K562 (cell line): ENCODE measurements at regions not wholly inside any gene's neighbourhood (a gene's known extent, or its start where the extent isn't known, plus 50 kb on each side); places are given as distances from the start of the nearest gene placed in this dataset.

Experiments used
- ATAC-seq: fragments of 200-7000 bp; cut with Tn5 transposase; 3 replicates; pipeline ENCODE4 v1.9.1; 2020; ENCODE audit warnings: moderate library complexity
- BruUV-seq: library from RNA; stranded (reverse); fragments of 400-500 nt; replicated peaks from 2 replicates; lab custom pipeline; 2021; lab: Mats Ljungman, UMichigan
- CTCF ChIA-PET: fragments of 300-600 bp; formaldehyde crosslinking; extraction: SDS; loops from one replicate; lab custom pipeline; 2021; ENCODE audit warnings: low intra/inter-chr PET ratio; lab: Yijun Ruan, JAX
- POLR2A ChIA-PET: fragments of 300-600, 350-650 bp; sonication (Branson Sonifier 250); formaldehyde crosslinking; extraction: SDS; loops from one replicate; lab custom pipeline; 2021; ENCODE audit warnings: antibody characterized with exemption, inconsistent platforms; lab: Yijun Ruan, JAX
- DNase-seq, 4 experiments: peaks; one replicate each; pipeline versions ENCODE4 v3.0.0 to v3.0.0-alpha.2; 2011 to 2018; ENCODE audit warnings: low spot score in 3 of 4, mixed read lengths in 3 of 4; ENCODE audit errors: extremely low read depth in 1 of 4
- FAIRE-seq: peaks from 2 replicates; lab custom pipeline; 2011; peaks lifted over from hg19 to GRCh38; lab: Jason Lieb, UNC
- H2AFZ ChIP-seq: 2 replicates; pipeline ENCODE4 v1.6.0; 2011; ENCODE audit warnings: low read depth, low read length, control low read depth, inconsistent platforms
- H3K27ac ChIP-seq: fragments of 200-600 bp; 3 replicates; pipeline ENCODE4 v1.8.0; 2011; ENCODE audit warnings: low read depth, mild to moderate bottlenecking, control low read depth, inconsistent platforms, low read length, moderate library complexity, mixed read lengths; ENCODE audit errors: extremely low read depth
- H3K27me3 ChIP-seq, 2 experiments: fragments of 300-600 bp in 1 of 2; 2 replicates in 1 of 2; 3 replicates in 1 of 2; pipeline versions ENCODE4 v1.6.0 to v1.8.0; 2011; ENCODE audit warnings: inconsistent platforms in 2 of 2, low read length in 2 of 2, mild to moderate bottlenecking in 1 of 2, mixed read lengths in 1 of 2, moderate library complexity in 1 of 2; ENCODE audit not compliant: control insufficient read depth in 2 of 2, insufficient read depth in 2 of 2
- H3K36me3 ChIP-seq: fragments of 300-600 bp; 3 replicates; pipeline ENCODE4 v1.8.0; 2011; ENCODE audit warnings: mild to moderate bottlenecking, low read length, inconsistent platforms; ENCODE audit not compliant: control insufficient read depth, insufficient read depth
- H3K4me1 ChIP-seq, 2 experiments: fragments of 200-600 bp in 1 of 2; replicated peaks in 1 of 2; 2 replicates in 1 of 2; 3 replicates in 1 of 2; pipeline versions ENCODE4 v1.5.1 to v1.8.0; 2011; ENCODE audit warnings: inconsistent platforms in 2 of 2, low read length in 2 of 2, mild to moderate bottlenecking in 1 of 2, mixed read lengths in 1 of 2, moderate library complexity in 1 of 2; ENCODE audit not compliant: control insufficient read depth in 2 of 2, insufficient read depth in 2 of 2
- H3K4me2 ChIP-seq: 2 replicates; pipeline ENCODE4 v1.6.1; 2011; ENCODE audit warnings: low read length, control low read depth, inconsistent platforms, mixed read lengths; ENCODE audit not compliant: insufficient read depth
- H3K4me3 ChIP-seq: fragments of 200-600 bp; sonication (generic), shearing (Covaris generic); 2 replicates; pipeline ENCODE4 v1.5.1; 2016; ENCODE audit warnings: control low read depth, inconsistent platforms
- H3K79me2 ChIP-seq: fragments of 200-600 bp; 3 replicates; pipeline ENCODE4 v1.8.0; 2011; ENCODE audit warnings: low read length, inconsistent platforms; ENCODE audit not compliant: control insufficient read depth, insufficient read depth
- H3K9ac ChIP-seq, 2 experiments: 2 replicates each; pipeline versions ENCODE4 v1.6.0 to v1.6.1; 2011; ENCODE audit warnings: low read depth in 2 of 2, low read length in 2 of 2, control low read depth in 1 of 2, inconsistent platforms in 1 of 2, mild to moderate bottlenecking in 1 of 2, mixed read lengths in 1 of 2; ENCODE audit not compliant: insufficient read depth in 1 of 2
- H3K9me1 ChIP-seq: one replicate; pipeline ENCODE4 v1.6.0; 2011; ENCODE audit warnings: inconsistent platforms, mild to moderate bottlenecking, low read length, moderate library complexity; ENCODE audit not compliant: control insufficient read depth, insufficient read depth
- H3K9me3 ChIP-seq: replicated peaks from 2 replicates; pipeline ENCODE4 v1.5.1; 2011; ENCODE audit warnings: low read depth, low read length, inconsistent platforms; ENCODE audit not compliant: control insufficient read depth, insufficient read depth
- H4K20me1 ChIP-seq: replicated peaks from 2 replicates; pipeline ENCODE4 v1.6.1; 2011; ENCODE audit warnings: low read length, inconsistent platforms, mixed read lengths; ENCODE audit not compliant: control insufficient read depth, insufficient read depth
- BCL6 ChIP-seq: fragments of 250-450 bp; sonication (Bioruptor Pico); IDR thresholded peaks from 2 replicates; pipeline ENCODE4 v1.4.0; 2020
- CREM ChIP-seq: IDR thresholded peaks from 2 replicates; pipeline ENCODE4 v1.6.1; 2014; ENCODE audit warnings: antibody characterized with exemption, low read depth
- HDAC6 ChIP-seq: IDR thresholded peaks from 2 replicates; pipeline ENCODE4 v1.6.1; 2012; ENCODE audit warnings: low read depth, mild to moderate bottlenecking, control low read depth, inconsistent platforms, low read length, moderate library complexity
- OTX1 ChIP-seq: fragments of 450-650 bp; formaldehyde crosslinking; IDR thresholded peaks from 2 replicates; pipeline ENCODE4 v1.4.0; 2022; ENCODE audit warnings: mild to moderate bottlenecking
- RFX7 ChIP-seq: fragments of 250-450 bp; sonication (Bioruptor Pico); IDR thresholded peaks from 2 replicates; pipeline ENCODE4 v1.5.1; 2021; ENCODE audit warnings: mild to moderate bottlenecking
- SAFB2 ChIP-seq: fragments of 200-400 bp; formaldehyde crosslinking; IDR thresholded peaks from 2 replicates; pipeline ENCODE4 v1.6.1; 2018; ENCODE audit warnings: borderline replicate concordance, low read length, low read depth, moderate library complexity; ENCODE audit not compliant: severe bottlenecking
- TBL1XR1 ChIP-seq, 2 experiments: IDR thresholded peaks; 2 replicates each; pipeline ENCODE4 v1.6.1; 2012; ENCODE audit warnings: improper control_type of control experiment in 2 of 2, low read length in 2 of 2, mild to moderate bottlenecking in 1 of 2
- ZFP30 ChIP-seq: fragments of 250-450 bp; sonication (Bioruptor Pico); IDR thresholded peaks from 2 replicates; pipeline ENCODE4 v1.8.0; 2022; ENCODE audit warnings: moderate library complexity, mild to moderate bottlenecking, inconsistent platforms, borderline replicate concordance
- ZNF184 ChIP-seq: sonication (generic); formaldehyde crosslinking; IDR thresholded peaks from 2 replicates; pipeline ENCODE4 v1.5.0; 2020; ENCODE audit warnings: missing genetic modification reagents
- WGBS: fragments of 100-300 bp; shearing (Covaris generic); methylation state at CpG from one replicate; pipeline ENCODE4 v1.1.6; 2016; ENCODE audit warnings: low coverage, mixed read lengths; ENCODE audit not compliant: insufficient coverage; ENCODE audit errors: missing lambda C conversion rate; 5-methylcytosine and 5-hydroxymethylcytosine counted together
- in situ Hi-C: fragments of 300-500 bp; cut with MboI; formaldehyde crosslinking; loops from 4 replicates; pipeline ENCODE4 v1.15.0; 2018; ENCODE audit warnings: inconsistent platforms, mixed read lengths
- intact Hi-C: fragments of 100-400 bp; cut with micrococcal nuclease; formaldehyde crosslinking; loops from 2 replicates; pipeline ENCODE4 v1.14.2; 2022
- TF ChIP-seq, protein P1 (sequence below): fragments of 200-800 bp; sonication (Bioruptor generic); IDR thresholded peaks from 2 replicates; pipeline ENCODE4 v1.6.1; 2016; ENCODE audit warnings: missing genetic modification characterization, missing compliant biosample characterization

GRCh38 chr5:57398413-57399093 is 84.1 kb downstream of the ACTBL2 start:
- 10% methylated on average over 10 of the region's 10 CpGs for WGBS
- POLR2A ChIA-PET, result interaction anchor here (0.6 to 0.8 kb wide), 3 partner anchors 12 to 485 kb away, joined by 3 to 4 read pairs (median 3); no protein-coding TSS in a partner anchor
- no peaks in the 10 kb centered on the region for H3K4me1 ChIP-seq
- H3K4me2 ChIP-seq, result no peak overlapping the region
- in situ Hi-C loops (no loop called here), intact Hi-C loops (no loop called here)
- no peaks in the 10 kb centered on the region for H3K79me2 ChIP-seq
- no peak overlapping the region for H3K27ac ChIP-seq
- H3K36me3 ChIP-seq, result no peaks in the 10 kb centered on the region
- H3K4me3 ChIP-seq, result no peak overlapping the region
- no peak for TF ChIP-seq TBL1XR1 (IDR thresholded peaks at IDR 0.05; ENCODE audit: low read length in 2 of 2)
- no peak for DNase-seq
- H3K9me3 ChIP-seq, result no peaks in the 10 kb centered on the region
- no peak for FAIRE-seq
- H3K9me1 ChIP-seq, result no peaks in the 10 kb centered on the region
- H2AFZ ChIP-seq, result no peak overlapping the region
- CTCF ChIA-PET, result interaction anchor here (0.6 kb wide), 1 partner anchor 1072 kb away, joined by 3 read pairs; no protein-coding TSS in a partner anchor
- ATAC-seq, result no peak
- no peaks in the 10 kb centered on the region for H3K27me3 ChIP-seq
- H3K9ac ChIP-seq, result no peak overlapping the region
- no TSS peak for BruUV-seq
- H4K20me1 ChIP-seq, result no peaks in the 10 kb centered on the region

DNA sequence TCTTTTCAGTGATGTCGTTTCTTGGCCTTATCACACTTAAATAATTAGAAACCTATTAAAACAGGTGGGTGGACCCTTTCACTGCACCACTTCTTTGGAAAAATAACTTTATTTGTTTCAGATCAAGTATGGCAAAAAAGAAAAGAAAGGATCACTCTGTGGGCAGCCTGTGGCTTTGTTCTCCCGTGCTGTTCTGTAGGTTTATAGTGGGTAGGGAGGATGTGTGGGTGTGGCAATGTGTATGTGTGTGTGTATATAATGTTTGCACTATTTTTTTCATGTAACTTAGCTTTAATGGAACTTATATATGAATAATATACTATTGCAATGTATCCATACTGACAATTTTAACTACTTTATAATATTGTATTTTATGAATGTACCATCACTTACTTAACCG is 85.9 kb downstream of the ACTBL2 start:
- BruUV-seq, result no TSS peak
- H3K79me2 ChIP-seq, result no peaks in the 10 kb centered on the region
- no peak for FAIRE-seq

More for the DNA sequence above, 85.9 kb downstream of the ACTBL2 start:
- Histone ChIP-seq H3K27ac (no peak overlapping the region), H3K27me3 (no peaks in the 10 kb centered on the region), H3K4me3 (no peak overlapping the region), H3K4me1 (no peaks in the 10 kb centered on the region), H3K9me1 (no peaks in the 10 kb centered on the region), H3K9me3 (no peaks in the 10 kb centered on the region), H3K9ac (no peak overlapping the region), H2AFZ (no peak overlapping the region), H3K36me3 (no peaks in the 10 kb centered on the region), H4K20me1 (no peaks in the 10 kb centered on the region), H3K4me2 (no peak overlapping the region)
- WGBS, result 5% methylated on average over 3 of the region's 3 CpGs
- CTCF ChIA-PET, result no interaction called here
- no peak for TF ChIP-seq SAFB2
- no peak for TF ChIP-seq ZNF184 (CRISPR knock-in tag)
- no peak for TF ChIP-seq OTX1
- TF ChIP-seq BCL6, result no peak
- TF ChIP-seq CREM, result no peak
- TF ChIP-seq HDAC6, result no peak
- no peak for TF ChIP-seq ZFP30 (CRISPR knock-in tag)
- TF ChIP-seq, protein P1, sequence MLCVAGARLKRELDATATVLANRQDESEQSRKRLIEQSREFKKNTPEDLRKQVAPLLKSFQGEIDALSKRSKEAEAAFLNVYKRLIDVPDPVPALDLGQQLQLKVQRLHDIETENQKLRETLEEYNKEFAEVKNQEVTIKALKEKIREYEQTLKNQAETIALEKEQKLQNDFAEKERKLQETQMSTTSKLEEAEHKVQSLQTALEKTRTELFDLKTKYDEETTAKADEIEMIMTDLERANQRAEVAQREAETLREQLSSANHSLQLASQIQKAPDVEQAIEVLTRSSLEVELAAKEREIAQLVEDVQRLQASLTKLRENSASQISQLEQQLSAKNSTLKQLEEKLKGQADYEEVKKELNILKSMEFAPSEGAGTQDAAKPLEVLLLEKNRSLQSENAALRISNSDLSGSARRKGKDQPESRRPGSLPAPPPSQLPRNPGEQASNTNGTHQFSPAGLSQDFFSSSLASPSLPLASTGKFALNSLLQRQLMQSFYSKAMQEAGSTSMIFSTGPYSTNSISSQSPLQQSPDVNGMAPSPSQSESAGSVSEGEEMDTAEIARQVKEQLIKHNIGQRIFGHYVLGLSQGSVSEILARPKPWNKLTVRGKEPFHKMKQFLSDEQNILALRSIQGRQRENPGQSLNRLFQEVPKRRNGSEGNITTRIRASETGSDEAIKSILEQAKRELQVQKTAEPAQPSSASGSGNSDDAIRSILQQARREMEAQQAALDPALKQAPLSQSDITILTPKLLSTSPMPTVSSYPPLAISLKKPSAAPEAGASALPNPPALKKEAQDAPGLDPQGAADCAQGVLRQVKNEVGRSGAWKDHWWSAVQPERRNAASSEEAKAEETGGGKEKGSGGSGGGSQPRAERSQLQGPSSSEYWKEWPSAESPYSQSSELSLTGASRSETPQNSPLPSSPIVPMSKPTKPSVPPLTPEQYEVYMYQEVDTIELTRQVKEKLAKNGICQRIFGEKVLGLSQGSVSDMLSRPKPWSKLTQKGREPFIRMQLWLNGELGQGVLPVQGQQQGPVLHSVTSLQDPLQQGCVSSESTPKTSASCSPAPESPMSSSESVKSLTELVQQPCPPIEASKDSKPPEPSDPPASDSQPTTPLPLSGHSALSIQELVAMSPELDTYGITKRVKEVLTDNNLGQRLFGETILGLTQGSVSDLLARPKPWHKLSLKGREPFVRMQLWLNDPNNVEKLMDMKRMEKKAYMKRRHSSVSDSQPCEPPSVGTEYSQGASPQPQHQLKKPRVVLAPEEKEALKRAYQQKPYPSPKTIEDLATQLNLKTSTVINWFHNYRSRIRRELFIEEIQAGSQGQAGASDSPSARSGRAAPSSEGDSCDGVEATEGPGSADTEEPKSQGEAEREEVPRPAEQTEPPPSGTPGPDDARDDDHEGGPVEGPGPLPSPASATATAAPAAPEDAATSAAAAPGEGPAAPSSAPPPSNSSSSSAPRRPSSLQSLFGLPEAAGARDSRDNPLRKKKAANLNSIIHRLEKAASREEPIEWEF (CRISPR knock-in tag), result no peak
- TF ChIP-seq RFX7, result no peak
- ATAC-seq (no peak), DNase-seq (no peak)
- intact Hi-C loops (no loop called here), in situ Hi-C loops (no loop called here)
- POLR2A ChIA-PET, result no interaction called here
